LNCAP (cell line): ENCODE measurements at regions not wholly inside any gene's neighbourhood (a gene's known extent, or its start where the extent isn't known, plus 50 kb on each side); places are given as distances from the start of the nearest gene placed in this dataset.

Experiments used
- CTCF ChIP-seq: fragments of 450-650 bp; IDR thresholded peaks from 2 replicates; pipeline ENCODE4 v1.5.1; 2017; ENCODE audit warnings: mild to moderate bottlenecking

GRCh38 chrX:146243041-146243440 lies 425.4 kb downstream of the SLITRK2 start:
- no peak for TF ChIP-seq CTCF

- TF ChIP-seq CTCF: no peak
These were observed 441.6 kb downstream of the SLITRK2 start for GRCh38 chrX:146259207-146259606.

GRCh38 chrX:146264763-146265375 lies 447.2 kb downstream of the SLITRK2 start:
- TF ChIP-seq CTCF: no peak

- no peak for TF ChIP-seq CTCF
These were observed 460.8 kb downstream of the SLITRK2 start for GRCh38 chrX:146278381-146278780.
